ENCODE measurements at regions not wholly inside any gene's neighbourhood (a gene's known extent, or its start where the extent isn't known, plus 50 kb on each side); places are given as distances from the start of the nearest gene placed in this dataset.

GRCh38 chr15:94937242-94937641 is 705.9 kb downstream of the MCTP2 start:
- intact Hi-C loops (cut with DNase I): no loop called here
- no peak overlapping the region for H3K4me3 ChIP-seq
- WGBS, 2 donors: 67 to 77% methylated on average over 2 of the region's 2 CpGs
- TF ChIP-seq POLR2A (IDR thresholded peaks at IDR 0.05) (no peak), CTCF (IDR thresholded peaks at IDR 0.05) (no peak)
- H3K4me1 ChIP-seq: no peaks in the 10 kb centered on the region
- no peak for DNase-seq
- no peak overlapping the region for H3K27ac ChIP-seq
- H3K9me3 ChIP-seq: no peaks in the 10 kb centered on the region
- no peaks in the 10 kb centered on the region for H3K27me3 ChIP-seq
- no peaks in the 10 kb centered on the region for H3K36me3 ChIP-seq

- no peaks in the 10 kb centered on the region for H3K36me3 ChIP-seq
- intact Hi-C loops (cut with DNase I): no loop called here
Observed at GRCh38 chr15:94943888-94944287, 712.5 kb downstream of the MCTP2 start.

GRCh38 chr15:94951538-94951937 is 720.2 kb downstream of the MCTP2 start:
- Histone ChIP-seq H3K27ac (no peak overlapping the region), H3K27me3 (no peaks in the 10 kb centered on the region), H3K4me1 (no peaks in the 10 kb centered on the region), H3K36me3 (no peaks in the 10 kb centered on the region), H3K4me3 (no peak overlapping the region), H3K9me3 (peaks cover 0 to 6% (median 0%) of the 10 kb centered on the region in 3 donors)
- DNase-seq: no peak
- WGBS, 2 donors: 54 to 65% methylated on average over 2 of the region's 2 CpGs
- TF ChIP-seq POLR2A (IDR thresholded peaks at IDR 0.05) (no peak), CTCF (IDR thresholded peaks at IDR 0.05) (no peak)
- intact Hi-C loops (cut with DNase I): no loop called here

More at GRCh38 chr15:94943888-94944287, 712.5 kb downstream of the MCTP2 start:
- H3K27ac ChIP-seq: no peak overlapping the region
- no peak overlapping the region for H3K4me3 ChIP-seq
- no peak for DNase-seq
- no peak for TF ChIP-seq CTCF (IDR thresholded peaks at IDR 0.05)
- no peaks in the 10 kb centered on the region for H3K9me3 ChIP-seq
- H3K27me3 ChIP-seq: no peaks in the 10 kb centered on the region
- no peaks in the 10 kb centered on the region for H3K4me1 ChIP-seq

- H3K27me3 ChIP-seq: no peaks in the 10 kb centered on the region
- TF ChIP-seq POLR2A (IDR thresholded peaks at IDR 0.05): no peak
- no peak for TF ChIP-seq CTCF (IDR thresholded peaks at IDR 0.05)
- no peak for DNase-seq
- no peak overlapping the region for H3K4me3 ChIP-seq
- H3K9me3 ChIP-seq: no peaks in the 10 kb centered on the region
- intact Hi-C loops (cut with DNase I): no loop called here
- H3K36me3 ChIP-seq: no peaks in the 10 kb centered on the region
- H3K4me1 ChIP-seq: no peaks in the 10 kb centered on the region
- H3K27ac ChIP-seq: no peak overlapping the region
Observed at GRCh38 chr15:94963953-94964352, 732.6 kb downstream of the MCTP2 start.

- DNase-seq: no peak
- no peaks in the 10 kb centered on the region for H3K9me3 ChIP-seq
- no peak for TF ChIP-seq CTCF (IDR thresholded peaks at IDR 0.05)
- H3K36me3 ChIP-seq: no peaks in the 10 kb centered on the region
- H3K4me1 ChIP-seq: no peaks in the 10 kb centered on the region
- H3K27ac ChIP-seq: peak overlapping the region in 3 of 4 donors; percentile 21 to 61 (median 54)
- intact Hi-C loops (cut with DNase I): no loop called here
- WGBS, 2 donors: 28 to 41% methylated on average over 3 of the region's 3 CpGs
- no peak overlapping the region for H3K4me3 ChIP-seq
- H3K27me3 ChIP-seq: no peaks in the 10 kb centered on the region
Observed at GRCh38 chr15:94965593-94965992, 734.2 kb downstream of the MCTP2 start.
